ENCODE measurements at regions not wholly inside any gene's neighbourhood (a gene's known extent, or its start where the extent isn't known, plus 50 kb on each side); places are given as distances from the start of the nearest gene placed in this dataset.

DNA sequence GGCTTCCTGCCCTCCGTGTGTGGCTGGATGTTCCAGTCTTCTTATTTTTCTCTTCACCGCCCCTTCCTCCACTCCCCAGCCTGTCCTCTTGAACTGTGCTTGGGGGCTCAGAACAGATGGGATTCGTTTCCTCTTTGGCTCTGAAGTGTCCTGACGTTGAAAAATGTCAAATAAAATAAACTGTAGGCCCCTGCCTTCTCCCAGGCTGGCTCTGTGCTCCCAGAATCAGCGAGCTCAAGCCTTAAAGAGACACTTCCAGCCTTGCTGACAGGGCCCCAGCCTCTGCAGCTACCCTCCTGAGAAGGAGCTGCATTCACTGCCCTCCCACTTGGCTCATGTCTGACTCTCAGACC is 104.2 kb upstream of the IPO9 start:
- Histone ChIP-seq H3K27ac (no peak overlapping the region), H3K4me3 (no peak overlapping the region), H3K36me3 (no peaks in the 10 kb centered on the region), H3K9me3 (no peaks in the 10 kb centered on the region), H3K4me1 (no peaks in the 10 kb centered on the region), H3K27me3 (no peaks in the 10 kb centered on the region)
- WGBS (ENCODE audit: insufficient coverage, low coverage, low lambda C conversion rate, missing lambda C conversion rate), result 44% methylated on average over 3 of the region's 5 CpGs
- TF ChIP-seq CTCF (IDR thresholded peaks at IDR 0.05) (no peak), POLR2A (IDR thresholded peaks at IDR 0.05) (no peak)
- intact Hi-C loops (cut with DNase I), result no loop called here
- DNase-seq, result no peak
- ATAC-seq, result peak in 1 of 4 donors; percentile 40

- ATAC-seq, result no peak
- Histone ChIP-seq H3K36me3 (no peaks in the 10 kb centered on the region), H3K4me3 (no peak overlapping the region), H3K27me3 (no peaks in the 10 kb centered on the region), H3K9me3 (no peaks in the 10 kb centered on the region), H3K27ac (no peak overlapping the region), H3K4me1 (no peaks in the 10 kb centered on the region)
- intact Hi-C loops (cut with DNase I), result no loop called here
- WGBS (ENCODE audit: insufficient coverage, low coverage, low lambda C conversion rate, missing lambda C conversion rate), result 66% methylated on average over 2 of the region's 2 CpGs
- DNase-seq, result no peak
- TF ChIP-seq POLR2A (IDR thresholded peaks at IDR 0.05) (no peak), CTCF (IDR thresholded peaks at IDR 0.05) (no peak)
Observed at GRCh38 chr1:201726700-201727099, 102.3 kb upstream of the IPO9 start.

DNA sequence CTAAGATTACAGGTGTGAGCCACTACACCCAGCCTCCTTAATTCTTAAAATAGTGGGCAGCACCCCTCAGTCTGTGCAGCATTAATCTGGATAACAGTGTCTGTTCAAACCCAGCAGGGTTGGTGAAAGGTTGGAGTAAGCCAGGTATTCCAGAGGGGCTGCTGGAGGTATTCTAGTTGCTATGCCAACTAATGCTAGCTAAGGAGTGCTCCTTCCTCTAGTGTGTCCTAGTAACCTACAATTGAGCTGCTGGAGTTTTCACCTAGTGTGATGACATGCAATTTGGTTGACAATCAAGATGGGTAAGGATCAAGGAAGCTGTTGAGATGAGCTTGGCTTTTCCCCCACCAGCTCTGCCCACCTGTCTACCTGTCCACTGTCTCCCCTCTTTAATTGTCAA is 100.2 kb upstream of the IPO9 start:
- H3K27ac ChIP-seq, result no peak overlapping the region

GRCh38 chr1:201729973-201730608 is 98.9 kb upstream of the IPO9 start:
- TF ChIP-seq CTCF (IDR thresholded peaks at IDR 0.05) (no peak), POLR2A (IDR thresholded peaks at IDR 0.05) (no peak)
- intact Hi-C loops (cut with DNase I), result no loop called here
- Histone ChIP-seq H3K4me3 (no peak overlapping the region), H3K27me3 (no peaks in the 10 kb centered on the region), H3K27ac (no peak overlapping the region), H3K9me3 (no peaks in the 10 kb centered on the region), H3K36me3 (no peaks in the 10 kb centered on the region), H3K4me1 (no peaks in the 10 kb centered on the region)
- DNase-seq (no peak), ATAC-seq (no peak)
- WGBS (ENCODE audit: insufficient coverage, low coverage, low lambda C conversion rate, missing lambda C conversion rate), result 73% methylated on average over 3 of the region's 5 CpGs

More for the DNA sequence above, 100.2 kb upstream of the IPO9 start:
- H3K27me3 ChIP-seq, result no peaks in the 10 kb centered on the region
- H3K36me3 ChIP-seq, result no peaks in the 10 kb centered on the region
- TF ChIP-seq CTCF (IDR thresholded peaks at IDR 0.05) (no peak), POLR2A (IDR thresholded peaks at IDR 0.05) (no peak)
- H3K9me3 ChIP-seq, result no peaks in the 10 kb centered on the region
- H3K4me1 ChIP-seq, result no peaks in the 10 kb centered on the region
- DNase-seq, result no peak
- intact Hi-C loops (cut with DNase I), result no loop called here
- no peak overlapping the region for H3K4me3 ChIP-seq
- no peak for ATAC-seq

DNA sequence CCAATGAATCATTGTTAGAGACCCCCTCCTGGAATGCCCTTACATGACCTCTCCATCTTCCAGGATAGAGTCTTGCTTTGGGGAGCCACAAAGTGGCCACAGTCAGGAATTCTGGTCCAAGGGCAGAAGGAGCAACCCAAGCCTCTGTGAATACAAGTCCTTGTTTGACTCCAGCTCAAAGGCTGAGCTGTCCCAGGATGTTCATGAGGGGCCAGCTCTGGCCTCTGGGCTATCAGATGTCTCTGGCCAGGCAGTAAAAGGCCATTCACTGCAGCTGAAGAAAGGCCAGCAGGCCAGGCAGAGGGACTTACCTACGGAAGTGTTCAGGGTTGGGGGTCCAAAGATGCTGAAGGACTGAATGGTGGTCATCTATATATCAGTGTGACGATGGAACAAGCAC is 98.3 kb upstream of the IPO9 start:
- Histone ChIP-seq H3K27me3 (no peaks in the 10 kb centered on the region), H3K4me1 (no peaks in the 10 kb centered on the region), H3K36me3 (no peaks in the 10 kb centered on the region), H3K9me3 (no peaks in the 10 kb centered on the region), H3K27ac (no peak overlapping the region), H3K4me3 (no peak overlapping the region)
- intact Hi-C loops (cut with DNase I), result no loop called here
- TF ChIP-seq CTCF (IDR thresholded peaks at IDR 0.05), result no peak
- no peak for TF ChIP-seq POLR2A (IDR thresholded peaks at IDR 0.05)
- no peak for ATAC-seq
- DNase-seq, result no peak
- WGBS (ENCODE audit: insufficient coverage, low coverage, low lambda C conversion rate, missing lambda C conversion rate), result 31% methylated on average over 2 of the region's 2 CpGs

Measured in right lobe of liver (tissue), 6 donors.